SK-N-SH (cell line): ENCODE measurements at regions not wholly inside any gene's neighbourhood (a gene's known extent, or its start where the extent isn't known, plus 50 kb on each side); places are given as distances from the start of the nearest gene placed in this dataset.

Experiments
- CTCF ChIP-seq: fragments of 200-600 bp; sonication (generic); IDR thresholded peaks from 2 replicates; pipeline ENCODE4 v1.6.1; 2017; ENCODE audit warnings: antibody characterized with exemption, mild to moderate bottlenecking, moderate library complexity
- GABPA ChIP-seq: IDR thresholded peaks from 2 replicates; pipeline ENCODE4 v1.4.0; 2012; ENCODE audit warnings: low read depth, mild to moderate bottlenecking
- MAX ChIP-seq: IDR thresholded peaks from 2 replicates; pipeline ENCODE4 v1.4.0; 2012; ENCODE audit warnings: low read depth
- NFIC ChIP-seq: IDR thresholded peaks from 2 replicates; pipeline ENCODE4 v1.4.0; 2012; ENCODE audit warnings: borderline replicate concordance
- PBX3 ChIP-seq: IDR thresholded peaks from 2 replicates; pipeline ENCODE4; 2012
- POLR2AphosphoS5 ChIP-seq: IDR thresholded peaks from 2 replicates; pipeline ENCODE4 v1.6.1; 2012; ENCODE audit warnings: low read depth, low read length
- RFX5 ChIP-seq: IDR thresholded peaks from 2 replicates; pipeline ENCODE4 v1.6.1; 2012; ENCODE audit warnings: mild to moderate bottlenecking, improper control_type of control experiment, low read length
- RXRA ChIP-seq: IDR thresholded peaks from 2 replicates; pipeline ENCODE4 v1.4.0; 2012; ENCODE audit warnings: low read depth, mild to moderate bottlenecking, borderline replicate concordance
- SMC3 ChIP-seq: IDR thresholded peaks from 2 replicates; pipeline ENCODE4 v1.6.1; 2012; ENCODE audit warnings: low read depth, low read length, improper control_type of control experiment

- TF ChIP-seq CTCF, result no peak
- no peak for TF ChIP-seq NFIC
- no peak for TF ChIP-seq MAX
- TF ChIP-seq POLR2AphosphoS5, result no peak
- no peak for TF ChIP-seq RFX5
- no peak for TF ChIP-seq PBX3
- TF ChIP-seq GABPA, result no peak
- no peak for TF ChIP-seq RXRA
- TF ChIP-seq SMC3, result no peak
Measured at GRCh38 chr5:174343826-174344225, 298.3 kb downstream of the NSG2 start.
